GM23338 (cell line): ENCODE measurements at regions not wholly inside any gene's neighbourhood (a gene's known extent, or its start where the extent isn't known, plus 50 kb on each side); places are given as distances from the start of the nearest gene placed in this dataset.

Experiments
- CREB1 ChIP-seq: fragments of 250-450 bp; sonication (Bioruptor Pico); IDR thresholded peaks from 2 replicates; pipeline ENCODE4 v1.5.0; 2020; ENCODE audit warnings: low read depth, mild to moderate bottlenecking, moderate library complexity
- CTCF ChIP-seq, 2 experiments: fragments of 200-600 bp in 1 of 2; sonication (generic) in 1 of 2; conservative IDR thresholded peaks; 2 replicates each; pipeline versions ENCODE4 v1.5.1 to v1.6.1; 2016 to 2017; ENCODE audit warnings: antibody characterized with exemption in 2 of 2, low read depth in 2 of 2, mild to moderate bottlenecking in 2 of 2, moderate library complexity in 1 of 2

- TF ChIP-seq CREB1 (CRISPR knock-in tag), result no peak
- TF ChIP-seq CTCF (conservative IDR thresholded peaks at IDR 0.05; ENCODE audit: low read depth in 2 of 2), result peak; percentile 71 to 72
Observed at GRCh38 chr7:108805808-108806397, 236.2 kb downstream of the DNAJB9 start.
